HCT116 (cell line): ENCODE measurements at regions not wholly inside any gene's neighbourhood (a gene's known extent, or its start where the extent isn't known, plus 50 kb on each side); places are given as distances from the start of the nearest gene placed in this dataset.

Experiments
- ATAC-seq: fragments of 200-7000 bp; cut with Tn5 transposase; 2 replicates; pipeline ENCODE4 v1.9.1; 2020; ENCODE audit warnings: mild to moderate bottlenecking, moderate library complexity
- BruUV-seq: library from RNA; stranded (reverse); fragments of 400-500 nt; replicated peaks from 2 replicates; lab custom pipeline; 2021; lab: Mats Ljungman, UMichigan
- CTCF ChIA-PET: fragments of 300-600 bp; sonication (Branson Sonifier 250); formaldehyde crosslinking; loops from one replicate; lab custom pipeline; 2021; ENCODE audit warnings: antibody characterized with exemption; lab: Charles Lee
- POLR2A ChIA-PET: fragments of 300-600, 350-600 bp; sonication (Branson Sonifier 250); formaldehyde crosslinking; loops from one replicate; lab custom pipeline; 2021; ENCODE audit warnings: antibody characterized with exemption; lab: Charles Lee
- RAD21 ChIA-PET, 2 experiments: fragments of 300-600 bp; sonication (Branson Sonifier 250); formaldehyde crosslinking; loops; one replicate each; lab custom pipeline; 2023; ENCODE audit warnings: low total read pairs in 2 of 2; ENCODE audit not compliant: uncharacterized antibody in 2 of 2, unreplicated experiment in 2 of 2, low non-redundant PET in 1 of 2; lab: Charles Lee
- DNase-seq: peaks from one replicate; pipeline ENCODE4 v3.0.0-alpha.2; 2010; ENCODE audit warnings: low read depth, low spot score
- H2AFZ ChIP-seq: fragments of 200-600 bp; shearing (Covaris generic), sonication (generic); 2 replicates; pipeline ENCODE4 v1.6.1; 2017; ENCODE audit warnings: low read depth, mixed run types, mixed read lengths, antibody characterized with exemption, low read length; ENCODE audit not compliant: poor library complexity, severe bottlenecking
- H3K27ac ChIP-seq: 2 replicates; pipeline ENCODE4 v1.5.1; 2012; ENCODE audit warnings: low read depth, low read length
- H3K27me3 ChIP-seq: fragments of 200-600 bp; sonication (generic); 2 replicates; pipeline ENCODE4 v1.6.1; 2016; ENCODE audit warnings: mixed run types, low read length, mixed read lengths; ENCODE audit not compliant: insufficient read depth
- H3K36me3 ChIP-seq, 2 experiments: fragments of 200-500 bp in 1 of 2; fragments of 200-600 bp in 1 of 2; sonication (Bioruptor generic) in 1 of 2; sonication (generic) in 1 of 2; 2 replicates each; pipeline versions ENCODE4 v1.5.1 to v1.6.1; 2014 to 2016; ENCODE audit warnings: low read length in 2 of 2, inconsistent platforms in 1 of 2, mixed read lengths in 1 of 2, mixed run types in 1 of 2; ENCODE audit not compliant: insufficient read depth in 2 of 2, control insufficient read depth in 1 of 2
- H3K4me1 ChIP-seq, 2 experiments: fragments of 200-600 bp in 1 of 2; sonication (generic) in 1 of 2; 2 replicates each; pipeline versions ENCODE4 v1.5.1 to v1.6.1; 2012 to 2017; ENCODE audit warnings: low read length in 2 of 2, inconsistent platforms in 1 of 2, mild to moderate bottlenecking in 1 of 2, mixed read lengths in 1 of 2, mixed run types in 1 of 2, moderate library complexity in 1 of 2; ENCODE audit not compliant: insufficient read depth in 2 of 2, control insufficient read depth in 1 of 2
- H3K4me2 ChIP-seq: fragments of 200-600 bp; sonication (generic); 2 replicates; pipeline ENCODE4 v1.6.1; 2017; ENCODE audit warnings: mixed run types, low read length, mixed read lengths
- H3K4me3 ChIP-seq, 2 experiments: fragments of 200-600 bp in 1 of 2; sonication (generic) in 1 of 2; replicated peaks in 1 of 2; 2 replicates each; pipeline ENCODE4 v1.5.1; 2011 to 2016; ENCODE audit warnings: low read length in 2 of 2, control low read depth in 1 of 2, low read depth in 1 of 2, mild to moderate bottlenecking in 1 of 2, mixed read lengths in 1 of 2, mixed run types in 1 of 2
- H3K79me2 ChIP-seq: fragments of 200-600 bp; sonication (generic); 2 replicates; pipeline ENCODE4 v1.6.1; 2017; ENCODE audit warnings: mild to moderate bottlenecking, mixed run types, low read length, moderate library complexity, mixed read lengths; ENCODE audit not compliant: insufficient read depth
- H3K9ac ChIP-seq: fragments of 200-600 bp; sonication (generic); 2 replicates; pipeline ENCODE4 v1.6.1; 2016; ENCODE audit warnings: low read length, mixed read lengths
- H3K9me2 ChIP-seq: fragments of 200-600 bp; sonication (generic), shearing (Covaris generic); 2 replicates; pipeline ENCODE4 v1.6.1; 2017; ENCODE audit warnings: mixed run types, mild to moderate bottlenecking, moderate library complexity; ENCODE audit not compliant: insufficient read depth
- H3K9me3 ChIP-seq, 2 experiments: fragments of 200-500 bp in 1 of 2; fragments of 200-600 bp in 1 of 2; sonication (Bioruptor generic) in 1 of 2; sonication (generic) in 1 of 2; 2 replicates each; pipeline ENCODE4 v1.6.1; 2014 to 2017; ENCODE audit warnings: low read length in 2 of 2, mixed read lengths in 2 of 2, inconsistent platforms in 1 of 2, low read depth in 1 of 2, mild to moderate bottlenecking in 1 of 2, mixed run types in 1 of 2, moderate library complexity in 1 of 2; ENCODE audit not compliant: control insufficient read depth in 1 of 2, insufficient read depth in 1 of 2
- H4K20me1 ChIP-seq: fragments of 200-600 bp; sonication (generic), shearing (Covaris generic); 2 replicates; pipeline ENCODE4 v1.6.1; 2017; ENCODE audit warnings: mixed run types, mild to moderate bottlenecking, moderate library complexity; ENCODE audit not compliant: insufficient read depth
- CTCF ChIP-seq, 3 experiments: fragments of 200-600 bp in 1 of 3; sonication (generic) in 1 of 3; IDR thresholded peaks in 2 of 3; conservative IDR thresholded peaks in 1 of 3; 2 replicates each; pipeline ENCODE4 v1.5.1; 2012 to 2017; ENCODE audit warnings: low read depth in 2 of 3, low read length in 2 of 3, antibody characterized with exemption in 1 of 3, borderline replicate concordance in 1 of 3, control low read depth in 1 of 3, mild to moderate bottlenecking in 1 of 3, mixed read lengths in 1 of 3, mixed run types in 1 of 3, moderate library complexity in 1 of 3; ENCODE audit not compliant: insufficient read depth in 1 of 3
- EZH2phosphoT487 ChIP-seq: fragments of 200-600 bp; IDR thresholded peaks from 2 replicates; pipeline ENCODE4 v1.6.1; 2018; ENCODE audit warnings: antibody characterized with exemption, borderline replicate concordance
- FOSL1 ChIP-seq: IDR thresholded peaks from 2 replicates; pipeline ENCODE4 v1.6.1; 2012; ENCODE audit warnings: low read depth
- JUND ChIP-seq: IDR thresholded peaks from 2 replicates; pipeline ENCODE4 v1.6.1; 2012
- MAX ChIP-seq: IDR thresholded peaks from 2 replicates; pipeline ENCODE4 v1.6.1; 2012
- RAD21 ChIP-seq: IDR thresholded peaks from 2 replicates; pipeline ENCODE4 v1.6.1; 2012; ENCODE audit warnings: low read depth, mild to moderate bottlenecking
- REST ChIP-seq: IDR thresholded peaks from 2 replicates; pipeline ENCODE4 v1.6.1; 2012; ENCODE audit warnings: low read depth
- SIN3A ChIP-seq: IDR thresholded peaks from 2 replicates; pipeline ENCODE4 v1.6.1; 2012; ENCODE audit warnings: low read depth
- SRF ChIP-seq: IDR thresholded peaks from 2 replicates; pipeline ENCODE4 v1.6.1; 2012; ENCODE audit warnings: low read depth
- ZNF274 ChIP-seq: fragments of 200-500 bp; sonication (Bioruptor generic); IDR thresholded peaks from 2 replicates; pipeline ENCODE4 v1.6.1; 2014; ENCODE audit warnings: mild to moderate bottlenecking, low read depth, low read length, inconsistent platforms
- intact Hi-C: fragments of 100-400 bp; cut with micrococcal nuclease; formaldehyde crosslinking; loops from 2 replicates; pipeline ENCODE4 v1.10.0; 2022

GRCh38 chr9:107410420-107410819 lies 79.1 kb downstream of the KLF4 start:
- intact Hi-C loops: no loop called here
- DNase-seq (no peak), ATAC-seq (no peak)
- CTCF ChIA-PET: no interaction called here
- Histone ChIP-seq H3K4me1 (no peaks in the 10 kb centered on the region), H3K4me3 (no peak overlapping the region), H4K20me1 (no peaks in the 10 kb centered on the region), H3K9me3 (no peaks in the 10 kb centered on the region), H3K4me2 (no peak overlapping the region), H3K27ac (no peak overlapping the region), H2AFZ (no peak overlapping the region), H3K27me3 (no peaks in the 10 kb centered on the region), H3K9ac (no peak overlapping the region)
- POLR2A ChIA-PET: no interaction called here
- RAD21 ChIA-PET: no interaction called here
- TF ChIP-seq CTCF (IDR thresholded peaks at IDR 0.05 in 2 of 3, conservative IDR thresholded peaks at IDR 0.05 in 1 of 3; ENCODE audit: borderline replicate concordance in 1 of 3, insufficient read depth in 1 of 3, low read depth in 2 of 3, low read length in 2 of 3): no peak
- TF ChIP-seq ZNF274: no peak
- TF ChIP-seq, all 23 proteins: peak for 0
- Histone ChIP-seq H3K9me2 (no peaks in the 10 kb centered on the region), H3K36me3 (no peaks in the 10 kb centered on the region), H3K79me2 (no peaks in the 10 kb centered on the region)
- no TSS peak for BruUV-seq

- POLR2A ChIA-PET: no interaction called here
- intact Hi-C loops: no loop called here
Measured at GRCh38 chr9:107409581-107410389, 79.8 kb downstream of the KLF4 start.

More at GRCh38 chr9:107409581-107410389, 79.8 kb downstream of the KLF4 start:
- TF ChIP-seq EZH2phosphoT487: no peak
- no peak for TF ChIP-seq REST
- no peak for TF ChIP-seq MAX
- TF ChIP-seq SRF: no peak
- no peak for TF ChIP-seq RAD21
- TF ChIP-seq FOSL1: no peak
- no peak for TF ChIP-seq SIN3A
- TF ChIP-seq JUND: no peak
- Histone ChIP-seq H3K9me2 (no peaks in the 10 kb centered on the region), H4K20me1 (no peaks in the 10 kb centered on the region), H3K9me3 (no peaks in the 10 kb centered on the region), H3K9ac (no peak overlapping the region), H3K4me2 (no peak overlapping the region), H2AFZ (no peak overlapping the region), H3K4me1 (no peaks in the 10 kb centered on the region), H3K36me3 (no peaks in the 10 kb centered on the region), H3K27ac (no peak overlapping the region), H3K79me2 (no peaks in the 10 kb centered on the region), H3K4me3 (no peak overlapping the region), H3K27me3 (no peaks in the 10 kb centered on the region)
- no TSS peak for BruUV-seq
- ChIA-PET RAD21 (no interaction called here), CTCF (no interaction called here)
- DNase-seq (no peak), ATAC-seq (no peak)
